B cell (primary cell): ENCODE measurements at regions not wholly inside any gene's neighbourhood (a gene's known extent, or its start where the extent isn't known, plus 50 kb on each side); places are given as distances from the start of the nearest gene placed in this dataset.
"Not testable (repeated sequence)": the region's sequence is repeated elsewhere in the genome, so short reads cannot be mapped to it uniquely, and the experiment has no call there.

Experiments
- ATAC-seq: fragments of 200-7000 bp; cut with Tn5 transposase; one replicate; pipeline ENCODE4 v1.10.0; 2021; ENCODE audit warnings: low read depth, mild to moderate bottlenecking, moderate number of reproducible peaks, moderate library complexity
- CTCF ChIA-PET: fragments of 350-600 bp; sonication (Branson Sonifier 250); formaldehyde crosslinking; loops from one replicate; lab custom pipeline; 2021; ENCODE audit warnings: antibody characterized with exemption, inconsistent platforms; lab: Charles Lee
- POLR2A ChIA-PET: fragments of 350-600 bp; sonication (Branson Sonifier 250); formaldehyde crosslinking; loops from one replicate; lab custom pipeline; 2021; ENCODE audit warnings: antibody characterized with exemption; lab: Charles Lee
- DNase-seq: peaks from one replicate; pipeline ENCODE4 v3.0.0; 2013
- H2AFZ ChIP-seq: 2 replicates; pipeline ENCODE4 v1.6.1; 2012; ENCODE audit warnings: mild to moderate bottlenecking, low read depth, low read length; ENCODE audit not compliant: insufficient read depth, poor library complexity, severe bottlenecking
- H3K27ac ChIP-seq, 2 donors: 1 replicate in 1 of 2; 2 replicates in 1 of 2; pipeline ENCODE4 v1.5.1; 2012 to 2013; ENCODE audit warnings: low read length in 2 of 2, mild to moderate bottlenecking in 2 of 2, moderate library complexity in 1 of 2
- H3K27me3 ChIP-seq, 4 experiments: fragments of 200-600 bp in 1 of 4; sonication (generic) in 1 of 4; replicated peaks in 1 of 4; 1 replicate in 2 of 4; 2 replicates in 2 of 4; pipeline versions ENCODE4 v1.6.1 to v1.7.0; 2013 to 2016; ENCODE audit warnings: low read length in 3 of 4, mild to moderate bottlenecking in 2 of 4, mixed read lengths in 1 of 4, moderate library complexity in 1 of 4; ENCODE audit not compliant: insufficient read depth in 4 of 4, control insufficient read depth in 3 of 4; ENCODE audit errors: control extremely low read depth in 1 of 4
- H3K36me3 ChIP-seq, 2 experiments: replicated peaks in 1 of 2; 1 replicate in 1 of 2; 2 replicates in 1 of 2; pipeline versions ENCODE4 v1.6.1 to v1.7.1; 2013; ENCODE audit warnings: low read length in 1 of 2; ENCODE audit not compliant: insufficient read depth in 2 of 2, control insufficient read depth in 1 of 2; ENCODE audit errors: control extremely low read depth in 1 of 2, extremely low read depth in 1 of 2
- H3K4me1 ChIP-seq, 2 donors: fragments of 200-600 bp in 1 of 2; sonication (generic) in 1 of 2; 1 replicate in 1 of 2; 2 replicates in 1 of 2; pipeline versions ENCODE4 v1.5.1 to v1.6.1; 2013 to 2017; ENCODE audit warnings: low read length in 2 of 2; ENCODE audit not compliant: control insufficient read depth in 2 of 2, insufficient read depth in 2 of 2
- H3K4me2 ChIP-seq: replicated peaks from 2 replicates; pipeline ENCODE3; 2012; ENCODE audit warnings: mild to moderate bottlenecking, low read depth, low read length; ENCODE audit not compliant: poor library complexity, severe bottlenecking
- H3K4me3 ChIP-seq, 5 experiments: fragments of 200-600 bp in 1 of 5; sonication (generic) in 1 of 5; 1 replicate in 3 of 5; 2 replicates in 2 of 5; pipeline versions ENCODE4 v1.5.1 to v1.7.0; 2011 to 2016; ENCODE audit warnings: low read length in 4 of 5, mild to moderate bottlenecking in 4 of 5, low read depth in 2 of 5, control low read depth in 1 of 5, moderate library complexity in 1 of 5; ENCODE audit not compliant: insufficient read depth in 1 of 5; ENCODE audit errors: control extremely low read depth in 1 of 5, extremely low read depth in 1 of 5
- H3K79me2 ChIP-seq: fragments of 200-600 bp; sonication (generic); one replicate; pipeline ENCODE4 v1.6.0; 2016; ENCODE audit warnings: low read length; ENCODE audit not compliant: control insufficient read depth, insufficient read depth
- H3K9ac ChIP-seq: fragments of 200-600 bp; sonication (generic); 2 replicates; pipeline ENCODE4 v1.6.1; 2017; ENCODE audit warnings: mild to moderate bottlenecking, low read length, moderate library complexity
- H3K9me3 ChIP-seq, 3 donors: one replicate each; pipeline versions ENCODE4 v1.6.1 to v1.7.1; 2013; ENCODE audit warnings: low read length in 2 of 3; ENCODE audit not compliant: control insufficient read depth in 2 of 3, insufficient read depth in 1 of 3; ENCODE audit errors: control extremely low read depth in 1 of 3
- H4K20me1 ChIP-seq: 2 replicates; pipeline ENCODE4 v1.6.0; 2012; ENCODE audit warnings: mild to moderate bottlenecking, low read length; ENCODE audit not compliant: insufficient read depth, control insufficient read depth, poor library complexity, severe bottlenecking
- H3K27ac Mint-ChIP-seq: one replicate; pipeline ENCODE4 v1.8.0; 2021; ENCODE audit warnings: mixed read lengths
- H3K27me3 Mint-ChIP-seq: one replicate; pipeline ENCODE4 v1.8.0; 2021; ENCODE audit warnings: mixed read lengths
- H3K4me1 Mint-ChIP-seq: one replicate; pipeline ENCODE4 v1.8.0; 2021; ENCODE audit warnings: mixed read lengths
- H3K4me3 Mint-ChIP-seq: one replicate; pipeline ENCODE4 v1.8.0; 2021; ENCODE audit warnings: mixed read lengths
- H3K9me3 Mint-ChIP-seq: one replicate; pipeline ENCODE4 v1.8.0; 2022; ENCODE audit warnings: mixed read lengths; ENCODE audit not compliant: insufficient read depth
- CTCF ChIP-seq: fragments of 200-600 bp; IDR thresholded peaks from one replicate; pipeline ENCODE4 v1.8.0; 2022; ENCODE audit warnings: antibody characterized with exemption, mild to moderate bottlenecking
- EZH2 ChIP-seq: IDR thresholded peaks from 2 replicates; pipeline ENCODE4 v1.6.1; 2012; ENCODE audit warnings: borderline replicate concordance, low read depth, mild to moderate bottlenecking, moderate library complexity, low read length; ENCODE audit not compliant: insufficient read depth, poor library complexity, severe bottlenecking
- WGBS: methylation state at CpG from one replicate; pipeline ENCODE4 v1.1.5; 2013; ENCODE audit warnings: missing lambda C conversion rate; ENCODE audit not compliant: insufficient coverage; 5-methylcytosine and 5-hydroxymethylcytosine counted together
- intact Hi-C: fragments of 100-400 bp; cut with micrococcal nuclease; formaldehyde crosslinking; loops from one replicate; pipeline ENCODE4 v1.10.0; 2022

- TF ChIP-seq CTCF = no peak
- TF ChIP-seq EZH2 = no peak
- Histone ChIP-seq H3K27me3 (no peaks in the 10 kb centered on the region), H3K27ac (no peak overlapping the region), H3K79me2 (no peaks in the 10 kb centered on the region), H3K36me3 (no peaks in the 10 kb centered on the region), H4K20me1 (no peaks in the 10 kb centered on the region), H3K9ac (no peak overlapping the region), H3K9me3 (no peaks in the 10 kb centered on the region), H3K4me2 (no peak overlapping the region), H3K4me1 (no peaks in the 10 kb centered on the region), H3K4me3 (no peak overlapping the region), H2AFZ (no peak overlapping the region)
- ATAC-seq (no peak), DNase-seq (no peak)
- H3K27me3 Mint-ChIP-seq = no peaks in the 10 kb centered on the region
- H3K27ac Mint-ChIP-seq = no peak overlapping the region
- no peaks in the 10 kb centered on the region for H3K9me3 Mint-ChIP-seq
- WGBS = no CpG with 5 or more reads among the region's 2 CpGs
- H3K4me1 Mint-ChIP-seq = no peaks in the 10 kb centered on the region
- CTCF ChIA-PET = interaction anchor here (1.8 kb wide), 1 partner anchor 19 kb away, joined by 5 read pairs; no protein-coding TSS in a partner anchor
- H3K4me3 Mint-ChIP-seq = no peak overlapping the region
- POLR2A ChIA-PET = no interaction called here
- intact Hi-C loops = no loop called here
Measured at GRCh38 chr21:14285147-14285761, 69.3 kb downstream of the RBM11 start.

- 80% methylated on average over 1 of the region's 3 CpGs for WGBS
- no peak overlapping the region for H3K27ac Mint-ChIP-seq
- H3K4me1 ChIP-seq = no peaks in the 10 kb centered on the region
- H3K9me3 ChIP-seq = no peaks in the 10 kb centered on the region
- POLR2A ChIA-PET = no interaction called here
- no peaks in the 10 kb centered on the region for H3K36me3 ChIP-seq
- H3K4me2 ChIP-seq = no peak overlapping the region
- H3K27ac ChIP-seq = no peak overlapping the region
- peaks cover 0 to 4% (median 0%) of the 10 kb centered on the region in 4 experiments for H3K27me3 ChIP-seq
- no peak overlapping the region for H2AFZ ChIP-seq
- no peaks in the 10 kb centered on the region for H3K9me3 Mint-ChIP-seq
- no peaks in the 10 kb centered on the region for H3K27me3 Mint-ChIP-seq
- H3K4me3 ChIP-seq = no peak overlapping the region
- H4K20me1 ChIP-seq = no peaks in the 10 kb centered on the region
- no peak for TF ChIP-seq CTCF
- TF ChIP-seq EZH2 = no peak
- CTCF ChIA-PET = no interaction called here
- no peaks in the 10 kb centered on the region for H3K4me1 Mint-ChIP-seq
- no peak for ATAC-seq
- H3K4me3 Mint-ChIP-seq = no peak overlapping the region
- no peaks in the 10 kb centered on the region for H3K79me2 ChIP-seq
- no peak for DNase-seq
- intact Hi-C loops = no loop called here
- H3K9ac ChIP-seq = no peak overlapping the region
Measured at GRCh38 chr21:14284481-14284880, 68.5 kb downstream of the RBM11 start.

DNA sequence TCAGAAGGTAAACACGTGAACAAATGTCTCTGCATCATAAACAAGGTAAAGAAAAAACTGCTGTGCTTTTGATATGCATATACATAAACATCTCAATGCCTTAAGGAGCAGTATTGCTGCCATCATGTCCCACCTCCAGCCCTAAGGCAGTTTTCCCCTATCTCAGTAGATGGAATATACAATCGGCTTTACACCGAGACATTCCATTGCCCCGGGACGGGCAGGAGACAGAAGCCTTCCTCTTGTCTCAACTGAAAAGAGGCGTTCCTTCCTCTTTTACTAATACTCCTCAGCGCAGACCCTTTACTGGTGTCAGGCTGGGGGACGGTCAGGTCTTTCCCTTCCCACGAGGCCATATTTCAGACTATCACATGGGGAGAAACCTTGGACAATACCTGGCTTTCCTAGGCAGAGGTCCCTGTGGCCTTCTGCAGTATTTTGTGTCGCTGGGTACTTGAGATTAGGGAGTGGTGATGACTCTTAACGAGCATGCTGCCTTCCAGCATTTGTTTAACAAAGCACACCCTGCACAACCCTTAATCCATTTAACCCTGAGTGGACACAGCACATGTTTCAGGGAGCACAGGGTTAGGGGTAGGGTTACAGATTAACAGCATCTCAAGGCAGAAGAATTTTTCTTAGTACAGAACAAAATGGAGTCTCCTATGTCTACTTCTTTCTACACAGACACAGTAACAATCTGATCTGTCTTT lies 65.4 kb downstream of the RBM11 start:
- intact Hi-C loops, H3K9ac ChIP-seq, H3K4me1 Mint-ChIP-seq, ATAC-seq, H3K4me3 ChIP-seq, CTCF ChIA-PET, H2AFZ ChIP-seq, H3K9me3 Mint-ChIP-seq, H4K20me1 ChIP-seq, H3K27me3 Mint-ChIP-seq, H3K4me1 ChIP-seq, POLR2A ChIA-PET, H3K4me2 ChIP-seq, H3K79me2 ChIP-seq, H3K27me3 ChIP-seq, H3K27ac ChIP-seq, H3K9me3 ChIP-seq, H3K36me3 ChIP-seq, DNase-seq, H3K27ac Mint-ChIP-seq, H3K4me3 Mint-ChIP-seq: not testable (repeated sequence)
- WGBS = 59% methylated on average over 6 of the region's 11 CpGs
